Body of pancreas (tissue), 4 donors: ENCODE measurements at regions not wholly inside any gene's neighbourhood (a gene's known extent, or its start where the extent isn't known, plus 50 kb on each side); places are given as distances from the start of the nearest gene placed in this dataset.

Experiments
- CTCF ChIP-seq, 7 experiments: fragments of 450-650 bp in 4 of 7; fragments of 200-600 bp in 3 of 7; sonication (generic) in 3 of 7; IDR thresholded peaks; one replicate each; pipeline ENCODE4 v1.5.1; 2016 to 2019; ENCODE audit warnings: antibody characterized with exemption in 7 of 7
- POLR2A ChIP-seq, 3 donors: fragments of 450-650 bp; IDR thresholded peaks; one replicate each; pipeline ENCODE4 v1.6.1; 2016; ENCODE audit warnings: antibody characterized with exemption in 3 of 3, mild to moderate bottlenecking in 2 of 3

GRCh38 chr9:31153250-31153840 is 1231.1 kb upstream of the ACO1 start:
- TF ChIP-seq POLR2A (IDR thresholded peaks at IDR 0.05) (no peak), CTCF (IDR thresholded peaks at IDR 0.05) (no peak)
